Activated CD4-positive, alpha-beta T cell treated with anti-CD3 and anti-CD28 coated beads, Interleukin-2, amount 10 ng/mL, durations not matched to agents 24 days and 14 days (primary cell): ENCODE measurements at regions not wholly inside any gene's neighbourhood (a gene's known extent, or its start where the extent isn't known, plus 50 kb on each side); places are given as distances from the start of the nearest gene placed in this dataset.
"Not testable (repeated sequence)": the region's sequence is repeated elsewhere in the genome, so short reads cannot be mapped to it uniquely, and the experiment has no call there.

ENCODE experiments used
- DNase-seq: peaks from one replicate; pipeline ENCODE4 v3.0.0; 2022
- H3K27ac Mint-ChIP-seq: one replicate; pipeline ENCODE4 v1.8.0; 2022; ENCODE audit warnings: mild to moderate bottlenecking, mixed read lengths
- H3K27me3 Mint-ChIP-seq: one replicate; pipeline ENCODE4 v1.8.0; 2022; ENCODE audit warnings: mixed read lengths
- H3K36me3 Mint-ChIP-seq: one replicate; pipeline ENCODE4 v1.8.0; 2022; ENCODE audit warnings: low read depth, mild to moderate bottlenecking, mixed read lengths
- H3K4me1 Mint-ChIP-seq: one replicate; pipeline ENCODE4 v1.8.0; 2021; ENCODE audit warnings: mixed read lengths
- H3K4me3 Mint-ChIP-seq: one replicate; pipeline ENCODE4 v1.8.0; 2022; ENCODE audit warnings: mild to moderate bottlenecking, moderate library complexity, mixed read lengths
- H3K9me3 Mint-ChIP-seq: one replicate; pipeline ENCODE4 v1.8.0; 2021; ENCODE audit warnings: mixed read lengths
- intact Hi-C: fragments of 100-400 bp; cut with micrococcal nuclease; formaldehyde crosslinking; loops from one replicate; pipeline ENCODE4 v1.15.1; 2023

GRCh38 chr7:159303510-159303909 lies 158.8 kb upstream of the VIPR2 start:
- DNase-seq, intact Hi-C loops, H3K4me1 Mint-ChIP-seq, H3K27ac Mint-ChIP-seq, H3K36me3 Mint-ChIP-seq, H3K4me3 Mint-ChIP-seq, H3K27me3 Mint-ChIP-seq, H3K9me3 Mint-ChIP-seq: not testable (repeated sequence)

DNA sequence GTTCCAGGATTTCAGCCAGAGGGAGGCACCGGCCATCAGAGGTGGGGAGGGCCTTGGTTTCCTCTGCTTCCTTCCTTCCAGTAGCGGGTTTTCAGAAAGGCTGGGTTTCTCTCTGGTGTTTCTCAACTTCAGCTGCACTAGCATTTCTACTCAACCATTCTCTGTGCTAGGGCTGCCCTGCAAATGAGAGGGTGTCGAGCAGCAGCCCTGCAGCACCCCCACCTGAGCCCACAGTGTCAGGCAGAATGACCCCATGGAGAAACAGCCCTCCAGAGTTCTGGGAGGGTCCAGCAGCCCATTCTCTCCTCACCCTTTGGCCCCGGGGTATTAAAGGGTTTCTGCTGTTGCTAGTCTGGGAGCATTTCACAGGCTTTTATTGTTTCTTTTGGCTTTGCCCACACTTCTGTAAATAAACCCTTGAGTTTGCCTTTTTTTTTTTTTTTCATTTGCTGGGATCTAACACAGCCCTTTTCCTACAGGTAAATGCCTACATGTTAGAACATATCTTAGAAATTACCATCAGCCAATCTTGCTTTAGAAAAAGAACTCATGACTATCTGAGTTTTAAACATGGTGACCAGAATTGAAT lies 151.5 kb upstream of the VIPR2 start:
- no peaks in the 10 kb centered on the region for H3K4me1 Mint-ChIP-seq
- no peak overlapping the region for H3K4me3 Mint-ChIP-seq
- H3K9me3 Mint-ChIP-seq = peaks cover 8% of the 10 kb centered on the region
- H3K27me3 Mint-ChIP-seq = no peaks in the 10 kb centered on the region
- no peak overlapping the region for H3K27ac Mint-ChIP-seq
- intact Hi-C loops = no loop called here
- H3K36me3 Mint-ChIP-seq = no peaks in the 10 kb centered on the region
- no peak for DNase-seq

GRCh38 chr7:159286487-159286886 lies 141.8 kb upstream of the VIPR2 start:
- H3K36me3 Mint-ChIP-seq, H3K4me1 Mint-ChIP-seq, H3K27me3 Mint-ChIP-seq, DNase-seq, intact Hi-C loops, H3K27ac Mint-ChIP-seq, H3K4me3 Mint-ChIP-seq: not testable (repeated sequence)
- H3K9me3 Mint-ChIP-seq = peaks cover 16% of the 10 kb centered on the region

DNA sequence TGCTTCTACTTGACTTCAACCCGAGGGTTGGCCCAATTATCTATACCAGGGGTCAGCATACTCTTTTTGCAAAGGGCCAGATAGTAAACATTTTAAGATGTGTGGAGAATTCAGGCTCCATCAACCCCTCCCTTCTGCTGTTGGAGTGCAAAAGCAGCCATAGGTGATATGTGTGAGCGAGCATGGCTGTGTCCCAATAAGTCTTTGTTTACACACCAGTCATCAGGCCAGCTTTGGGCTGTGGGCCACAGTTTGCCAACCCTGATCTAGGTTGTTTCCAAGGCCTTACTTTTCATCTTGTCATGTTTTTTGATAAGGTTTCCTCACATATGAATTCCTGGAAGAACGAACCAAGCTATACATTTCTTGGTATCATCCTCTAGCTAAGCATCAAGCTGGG lies 136.9 kb upstream of the VIPR2 start:
- Mint-ChIP-seq H3K36me3 (no peaks in the 10 kb centered on the region), H3K4me3 (no peak overlapping the region), H3K4me1 (no peaks in the 10 kb centered on the region), H3K27me3 (peaks cover 2% of the 10 kb centered on the region), H3K27ac (no peak overlapping the region), H3K9me3 (peaks cover 6% of the 10 kb centered on the region)
- intact Hi-C loops = no loop called here
- DNase-seq = no peak

DNA sequence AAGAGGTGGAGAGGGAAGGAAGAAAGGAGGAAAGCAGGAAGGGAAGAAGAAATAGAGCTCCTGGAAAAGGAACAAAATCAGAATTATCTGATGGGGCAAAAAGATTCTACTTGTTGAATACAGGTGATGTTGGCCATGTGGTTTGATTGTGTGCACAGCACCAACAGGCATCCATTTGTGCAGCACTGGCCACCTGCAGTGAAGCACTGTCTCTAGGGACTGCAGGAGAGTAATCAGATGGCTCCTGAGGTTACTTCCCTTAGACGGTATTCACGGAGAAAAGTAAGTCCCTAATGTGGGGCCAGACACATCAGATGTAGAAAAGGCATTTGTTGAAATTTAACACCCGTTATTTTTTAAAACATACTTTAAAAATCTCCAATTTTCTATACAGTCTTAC lies 135.3 kb upstream of the VIPR2 start:
- peaks cover 10% of the 10 kb centered on the region for H3K9me3 Mint-ChIP-seq
- H3K27me3 Mint-ChIP-seq = peaks cover 2% of the 10 kb centered on the region

GRCh38 chr7:159272739-159273138 lies 128.1 kb upstream of the VIPR2 start:
- Mint-ChIP-seq H3K36me3 (no peaks in the 10 kb centered on the region), H3K27me3 (peaks cover 2% of the 10 kb centered on the region), H3K9me3 (peaks cover 33% of the 10 kb centered on the region), H3K27ac (no peak overlapping the region), H3K4me3 (no peak overlapping the region), H3K4me1 (no peaks in the 10 kb centered on the region)
- no peak for DNase-seq
- intact Hi-C loops = no loop called here

More for the DNA sequence above, 135.3 kb upstream of the VIPR2 start:
- intact Hi-C loops = no loop called here
- Mint-ChIP-seq H3K27ac (no peak overlapping the region), H3K4me3 (no peak overlapping the region), H3K36me3 (no peaks in the 10 kb centered on the region), H3K4me1 (no peaks in the 10 kb centered on the region)
- no peak for DNase-seq

GRCh38 chr7:159271781-159272180 lies 127.1 kb upstream of the VIPR2 start:
- Mint-ChIP-seq H3K4me1 (no peaks in the 10 kb centered on the region), H3K9me3 (peaks cover 33% of the 10 kb centered on the region), H3K36me3 (no peaks in the 10 kb centered on the region)

DNA sequence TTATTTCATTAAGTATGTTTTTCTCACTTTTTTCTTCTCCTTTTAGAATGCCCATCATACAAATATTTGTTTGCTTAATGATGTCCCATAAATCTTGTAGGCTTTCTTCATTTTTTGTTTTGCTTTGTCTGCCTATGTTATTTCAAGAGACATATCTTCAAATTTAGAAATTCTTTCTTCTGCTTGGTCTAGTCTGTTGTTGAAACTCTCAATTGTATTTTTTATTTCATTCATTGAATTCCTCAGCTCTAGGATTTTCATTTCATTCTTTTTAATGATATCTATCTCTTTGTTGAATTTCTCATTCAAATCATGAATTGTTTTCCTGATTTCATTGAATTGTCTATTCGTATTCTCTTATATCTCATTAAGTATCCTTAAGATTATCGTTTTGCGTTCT lies 125.1 kb upstream of the VIPR2 start:
- intact Hi-C loops = no loop called here
- Mint-ChIP-seq H3K27me3 (no peaks in the 10 kb centered on the region), H3K27ac (no peak overlapping the region), H3K36me3 (no peaks in the 10 kb centered on the region), H3K4me1 (no peaks in the 10 kb centered on the region), H3K4me3 (no peak overlapping the region), H3K9me3 (peaks cover 23% of the 10 kb centered on the region)
- DNase-seq = no peak

More at GRCh38 chr7:159271781-159272180, 127.1 kb upstream of the VIPR2 start:
- no peak overlapping the region for H3K4me3 Mint-ChIP-seq
- intact Hi-C loops = no loop called here
- no peak for DNase-seq
- H3K27me3 Mint-ChIP-seq = peaks cover 2% of the 10 kb centered on the region
- no peak overlapping the region for H3K27ac Mint-ChIP-seq

GRCh38 chr7:159263430-159263829 lies 118.8 kb upstream of the VIPR2 start:
- peaks cover 11% of the 10 kb centered on the region for H3K9me3 Mint-ChIP-seq
- peaks cover 13% of the 10 kb centered on the region for H3K27me3 Mint-ChIP-seq
- intact Hi-C loops = no loop called here
- H3K36me3 Mint-ChIP-seq = no peaks in the 10 kb centered on the region
- no peaks in the 10 kb centered on the region for H3K4me1 Mint-ChIP-seq
- DNase-seq = no peak
- H3K4me3 Mint-ChIP-seq = no peak overlapping the region
- no peak overlapping the region for H3K27ac Mint-ChIP-seq

GRCh38 chr7:159253657-159254056 lies 109.0 kb upstream of the VIPR2 start:
- no peaks in the 10 kb centered on the region for H3K36me3 Mint-ChIP-seq

DNA sequence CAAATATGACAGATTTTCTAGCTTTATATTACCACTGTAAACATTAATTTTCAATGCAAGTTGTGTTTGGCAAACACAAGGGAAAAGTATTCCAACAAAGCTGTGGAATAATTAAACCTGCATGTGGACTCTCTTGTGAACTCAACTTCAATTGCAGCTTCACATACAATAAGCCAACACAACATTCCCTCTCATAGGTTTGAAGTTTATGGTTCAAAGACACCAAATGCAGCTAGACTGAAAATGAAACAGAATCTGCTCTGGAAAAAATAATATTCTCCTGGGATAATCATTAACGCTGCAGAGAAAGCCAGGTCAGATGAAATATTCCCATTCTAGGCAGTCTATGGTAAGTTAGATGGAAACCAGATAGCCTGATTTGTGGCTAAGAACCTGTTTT lies 105.8 kb upstream of the VIPR2 start:
- Mint-ChIP-seq H3K27me3 (peaks cover 23% of the 10 kb centered on the region), H3K4me3 (no peak overlapping the region), H3K9me3 (no peaks in the 10 kb centered on the region), H3K27ac (no peak overlapping the region), H3K4me1 (no peaks in the 10 kb centered on the region), H3K36me3 (no peaks in the 10 kb centered on the region)
- no peak for DNase-seq
- intact Hi-C loops = no loop called here

More at GRCh38 chr7:159253657-159254056, 109.0 kb upstream of the VIPR2 start:
- intact Hi-C loops = no loop called here
- DNase-seq = no peak
- Mint-ChIP-seq H3K4me1 (no peaks in the 10 kb centered on the region), H3K9me3 (no peaks in the 10 kb centered on the region), H3K27ac (no peak overlapping the region), H3K27me3 (peaks cover 11% of the 10 kb centered on the region), H3K4me3 (no peak overlapping the region)

DNA sequence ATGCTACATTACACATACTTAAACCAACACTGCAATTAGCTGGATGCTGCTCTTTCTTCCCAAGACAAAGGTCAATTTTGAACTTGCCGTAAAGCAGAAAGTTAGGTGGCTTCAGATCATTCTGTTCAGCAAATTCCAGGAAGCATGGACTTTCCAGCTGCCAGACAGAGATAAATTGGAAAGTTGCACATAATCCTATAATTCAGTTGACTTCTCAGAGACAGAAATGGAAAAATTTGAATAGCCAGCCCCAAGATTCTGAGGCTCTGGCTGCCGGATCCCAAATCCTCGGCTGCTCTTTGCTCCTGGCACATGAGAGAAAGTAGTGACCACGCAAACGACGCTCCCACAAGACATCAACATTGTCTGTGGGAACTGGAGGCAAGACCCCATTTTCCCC lies 105.0 kb upstream of the VIPR2 start:
- Mint-ChIP-seq H3K36me3 (no peaks in the 10 kb centered on the region), H3K9me3 (no peaks in the 10 kb centered on the region), H3K4me1 (no peaks in the 10 kb centered on the region), H3K27ac (no peak overlapping the region), H3K27me3 (peaks cover 26% of the 10 kb centered on the region), H3K4me3 (no peak overlapping the region)
- intact Hi-C loops = no loop called here
- DNase-seq = no peak

DNA sequence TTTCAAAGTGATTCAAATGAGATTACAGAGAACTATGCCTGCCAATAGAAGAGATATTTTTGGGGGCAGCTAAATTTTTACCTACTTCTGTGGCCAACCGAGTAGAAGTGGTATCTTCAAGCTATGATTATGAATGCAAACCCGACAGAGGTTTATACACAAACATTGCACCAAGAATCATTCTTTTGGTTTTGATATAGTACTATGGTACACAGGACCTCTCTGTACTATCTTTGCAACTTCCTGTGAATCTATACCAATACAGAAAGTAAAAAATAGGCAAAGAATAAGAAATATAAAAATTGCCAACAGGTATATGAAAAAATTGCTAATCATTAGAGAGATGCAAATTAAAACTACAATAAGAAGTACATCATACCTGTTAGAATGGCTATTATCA lies 103.2 kb upstream of the VIPR2 start:
- Mint-ChIP-seq H3K9me3 (no peaks in the 10 kb centered on the region), H3K27me3 (peaks cover 28% of the 10 kb centered on the region), H3K4me1 (no peaks in the 10 kb centered on the region), H3K27ac (no peak overlapping the region), H3K36me3 (no peaks in the 10 kb centered on the region), H3K4me3 (no peak overlapping the region)
- no peak for DNase-seq
- intact Hi-C loops = no loop called here

DNA sequence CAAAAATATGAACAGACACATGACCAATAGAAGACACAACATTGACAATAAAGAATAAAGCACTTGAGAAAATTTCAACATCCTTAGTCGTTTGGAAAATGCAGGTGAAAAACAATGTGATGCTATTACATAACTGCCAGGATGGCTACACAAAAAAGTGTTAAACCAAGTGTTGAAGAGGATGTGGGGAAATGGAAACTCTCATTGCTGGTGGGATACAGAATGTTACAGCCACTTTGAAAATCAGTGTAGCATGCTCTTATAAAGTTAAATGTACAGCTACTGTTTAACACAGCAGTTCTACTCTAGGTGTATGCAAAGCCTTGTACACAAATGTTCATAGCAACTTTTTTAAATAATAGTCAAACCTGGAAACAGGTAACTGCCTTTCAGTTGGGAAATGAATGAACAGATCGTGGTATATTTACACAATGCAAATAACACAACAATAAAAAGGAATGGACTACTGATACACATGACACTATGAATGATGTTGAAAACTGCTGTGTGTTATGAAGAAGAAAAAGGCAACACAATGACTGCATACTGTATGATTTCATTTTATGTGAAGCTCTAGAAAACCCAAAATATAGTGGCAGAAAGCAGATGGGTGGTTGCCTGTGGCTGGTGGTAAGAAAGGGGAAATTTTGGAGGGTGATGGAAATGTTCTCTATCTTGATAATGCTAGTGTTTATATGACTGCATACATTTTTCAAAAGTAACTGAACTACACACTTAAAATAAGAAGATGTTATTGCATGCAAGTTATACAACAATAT lies 102.2 kb upstream of the VIPR2 start:
- H3K36me3 Mint-ChIP-seq = no peaks in the 10 kb centered on the region
- peaks cover 28% of the 10 kb centered on the region for H3K27me3 Mint-ChIP-seq
- no peak overlapping the region for H3K4me3 Mint-ChIP-seq
- H3K9me3 Mint-ChIP-seq = no peaks in the 10 kb centered on the region
- no peaks in the 10 kb centered on the region for H3K4me1 Mint-ChIP-seq
- DNase-seq = no peak
- H3K27ac Mint-ChIP-seq = no peak overlapping the region
- intact Hi-C loops = no loop called here

DNA sequence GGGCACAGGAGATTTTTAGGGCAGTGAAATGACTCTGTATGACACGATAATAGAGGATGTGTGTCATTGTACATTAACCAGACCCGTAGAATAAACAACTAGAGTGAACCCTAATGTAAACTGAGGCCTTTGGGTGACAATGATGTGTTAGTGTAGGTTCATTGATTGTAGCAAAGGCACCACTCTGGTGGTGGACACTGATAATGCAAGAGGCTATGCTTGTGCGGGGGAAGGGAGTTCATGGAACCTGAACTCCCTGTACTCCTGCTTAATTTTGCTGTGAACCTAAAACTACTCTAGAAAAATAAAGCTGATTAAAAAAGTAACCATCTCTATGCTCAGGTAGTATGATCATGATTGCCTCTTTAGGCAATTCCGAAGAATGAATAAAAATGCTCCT lies 96.3 kb upstream of the VIPR2 start:
- Mint-ChIP-seq H3K4me3 (no peak overlapping the region), H3K27me3 (peaks cover 29% of the 10 kb centered on the region), H3K9me3 (no peaks in the 10 kb centered on the region), H3K27ac (no peak overlapping the region), H3K36me3 (no peaks in the 10 kb centered on the region), H3K4me1 (no peaks in the 10 kb centered on the region)
- DNase-seq = no peak
- intact Hi-C loops = no loop called here
